NB4 (cell line): ENCODE measurements at regions not wholly inside any gene's neighbourhood (a gene's known extent, or its start where the extent isn't known, plus 50 kb on each side); places are given as distances from the start of the nearest gene placed in this dataset.
"Not testable (repeated sequence)": the region's sequence is repeated elsewhere in the genome, so short reads cannot be mapped to it uniquely, and the experiment has no call there.

Experiments
- DNase-seq: peaks from one replicate; pipeline ENCODE4 v3.0.0; 2010; ENCODE audit warnings: low read depth
- H3K4me3 ChIP-seq: one replicate; pipeline ENCODE4 v1.5.1; 2011; ENCODE audit warnings: mild to moderate bottlenecking, low read depth, low read length, moderate library complexity
- CTCF ChIP-seq: IDR thresholded peaks from one replicate; pipeline ENCODE4 v1.5.1; 2012; ENCODE audit warnings: low read depth, low read length
- MAX ChIP-seq: IDR thresholded peaks from 2 replicates; pipeline ENCODE4 v1.6.1; 2011; ENCODE audit warnings: low read depth, low read length
- MYC ChIP-seq: IDR thresholded peaks from 2 replicates; pipeline ENCODE4 v1.6.1; 2011; ENCODE audit warnings: low read depth, low read length
- POLR2A ChIP-seq: IDR thresholded peaks from 2 replicates; pipeline ENCODE4 v1.6.1; 2011; ENCODE audit warnings: mild to moderate bottlenecking; ENCODE audit not compliant: insufficient read length; ENCODE audit errors: extremely low read depth

GRCh38 chr4:100340512-100341485 lies 150.5 kb upstream of the DDIT4L start:
- no peak for TF ChIP-seq MYC
- TF ChIP-seq MAX: no peak
- TF ChIP-seq CTCF: no peak
- TF ChIP-seq POLR2A: no peak
- H3K4me3 ChIP-seq: no peak overlapping the region
- DNase-seq: no peak

- no peak overlapping the region for H3K4me3 ChIP-seq
- DNase-seq: no peak
- TF ChIP-seq MYC (no peak), POLR2A (no peak), CTCF (no peak), MAX (no peak)
Measured at GRCh38 chr4:100339870-100340269, 149.6 kb upstream of the DDIT4L start.

- H3K4me3 ChIP-seq, DNase-seq: not testable (repeated sequence)
Measured at GRCh38 chr4:100333491-100333890, 143.2 kb upstream of the DDIT4L start.

- DNase-seq: no peak
- no peak overlapping the region for H3K4me3 ChIP-seq
- no peak for TF ChIP-seq MAX
- no peak for TF ChIP-seq MYC
- no peak for TF ChIP-seq CTCF
- TF ChIP-seq POLR2A: no peak
Measured at GRCh38 chr4:100317032-100317864, 127.0 kb upstream of the DDIT4L start.

- no peak overlapping the region for H3K4me3 ChIP-seq
Measured at GRCh38 chr4:100314057-100314456, 123.8 kb upstream of the DDIT4L start.

More at GRCh38 chr4:100314057-100314456, 123.8 kb upstream of the DDIT4L start:
- no peak for DNase-seq
- no peak for TF ChIP-seq MYC
- no peak for TF ChIP-seq CTCF
- no peak for TF ChIP-seq MAX
- TF ChIP-seq POLR2A: no peak
